Breast epithelium (tissue), 3 donors: ENCODE measurements at regions not wholly inside any gene's neighbourhood (a gene's known extent, or its start where the extent isn't known, plus 50 kb on each side); places are given as distances from the start of the nearest gene placed in this dataset.

ENCODE experiments used
- CTCF ChIP-seq, 3 donors: fragments of 450-650 bp; IDR thresholded peaks; one replicate each; pipeline ENCODE4 v1.5.1; 2016 to 2017; ENCODE audit warnings: antibody characterized with exemption in 3 of 3, mild to moderate bottlenecking in 3 of 3, moderate library complexity in 3 of 3
- POLR2A ChIP-seq: fragments of 450-650 bp; IDR thresholded peaks from one replicate; pipeline ENCODE4 v1.6.1; 2016; ENCODE audit warnings: antibody characterized with exemption, mild to moderate bottlenecking, moderate library complexity
- POLR2AphosphoS5 ChIP-seq, 3 donors: sonication (generic); formaldehyde crosslinking; IDR thresholded peaks; one replicate each; pipeline ENCODE4 v1.6.1; 2017; ENCODE audit warnings: antibody characterized with exemption in 3 of 3

- TF ChIP-seq CTCF (IDR thresholded peaks at IDR 0.05) (no peak), POLR2A (no peak), POLR2AphosphoS5 (IDR thresholded peaks at IDR 0.05) (no peak)
Measured at GRCh38 chr2:155895016-155895415, 437.5 kb downstream of the NR4A2 start.
